GM19397 (cell line): ENCODE measurements at regions not wholly inside any gene's neighbourhood (a gene's known extent, or its start where the extent isn't known, plus 50 kb on each side); places are given as distances from the start of the nearest gene placed in this dataset.
A peak's percentile ranks its signal among the peaks of the same experiment; 100 is the strongest.

ENCODE experiments used
- ATAC-seq: cut with Tn5 transposase; IDR thresholded peaks from one replicate; pipeline ENCODE4 v1.9.1; 2021; ENCODE audit warnings: mild to moderate bottlenecking, moderate library complexity; ENCODE audit not compliant: unreplicated experiment

GRCh38 chr9:4435197-4435596 is 55.1 kb upstream of the SLC1A1 start:
- ATAC-seq, result no peak

- ATAC-seq, result no peak
These were observed 56.9 kb upstream of the SLC1A1 start for GRCh38 chr9:4433379-4433778.

GRCh38 chr9:4430432-4431261 is 59.6 kb upstream of the SLC1A1 start:
- ATAC-seq, result no peak

DNA sequence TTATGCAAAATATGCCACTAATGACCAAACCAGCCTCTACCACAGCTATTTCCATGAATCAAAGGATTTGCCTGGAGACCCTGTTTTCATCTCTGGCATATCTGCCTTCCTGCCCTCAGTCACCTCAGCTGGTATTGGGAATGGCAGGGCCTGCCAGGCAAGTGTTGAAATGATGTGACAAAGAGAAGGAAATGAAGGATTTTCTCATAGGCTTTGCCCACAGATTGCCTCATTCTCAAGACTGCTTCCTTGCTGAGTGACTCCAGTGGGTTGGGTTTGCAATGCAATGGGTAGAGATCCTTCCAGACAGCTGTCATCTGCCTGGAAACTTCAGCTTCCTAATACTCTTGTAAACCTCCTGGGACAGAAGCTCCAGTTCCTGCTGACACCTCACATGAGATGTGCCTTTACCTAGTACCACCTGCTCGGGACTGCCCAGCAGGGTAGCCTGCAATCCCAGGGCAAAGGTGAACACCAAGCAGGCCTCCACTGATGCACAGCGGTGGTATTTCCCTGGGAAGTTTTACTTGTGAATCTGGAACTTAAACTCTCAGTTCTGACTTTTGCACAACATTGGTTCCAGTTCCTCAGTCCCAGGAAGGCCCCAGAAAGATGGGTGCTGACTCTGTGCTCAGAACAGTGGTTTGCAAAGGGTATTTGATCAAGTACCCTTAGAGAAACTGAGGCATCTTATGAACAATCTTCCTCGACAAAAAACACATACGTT is 64.8 kb upstream of the SLC1A1 start:
- ATAC-seq, result no peak

- ATAC-seq, result no peak
These were observed 65.4 kb upstream of the SLC1A1 start for GRCh38 chr9:4424891-4425290.

- no peak for ATAC-seq
These were observed 66.2 kb upstream of the SLC1A1 start for GRCh38 chr9:4424038-4424437.

DNA sequence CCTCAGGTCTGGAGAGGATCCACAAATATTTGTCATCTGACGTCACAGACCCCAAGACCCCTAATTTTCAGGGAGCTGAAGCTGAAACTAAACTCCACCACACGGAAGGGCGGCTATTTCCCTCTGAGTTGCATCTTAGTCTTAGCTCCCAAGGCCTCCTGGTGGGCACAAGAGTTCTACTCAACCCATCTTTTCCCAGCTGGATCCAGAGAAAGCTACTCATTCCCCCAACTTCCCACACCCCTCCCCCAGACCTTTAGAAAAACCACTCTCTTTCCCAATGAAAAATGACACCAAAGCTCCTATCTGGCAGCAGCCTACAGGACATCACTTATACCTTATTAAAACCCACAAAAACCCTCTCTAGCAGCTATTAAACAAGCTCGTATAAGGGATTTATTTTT is 67.1 kb upstream of the SLC1A1 start:
- no peak for ATAC-seq

DNA sequence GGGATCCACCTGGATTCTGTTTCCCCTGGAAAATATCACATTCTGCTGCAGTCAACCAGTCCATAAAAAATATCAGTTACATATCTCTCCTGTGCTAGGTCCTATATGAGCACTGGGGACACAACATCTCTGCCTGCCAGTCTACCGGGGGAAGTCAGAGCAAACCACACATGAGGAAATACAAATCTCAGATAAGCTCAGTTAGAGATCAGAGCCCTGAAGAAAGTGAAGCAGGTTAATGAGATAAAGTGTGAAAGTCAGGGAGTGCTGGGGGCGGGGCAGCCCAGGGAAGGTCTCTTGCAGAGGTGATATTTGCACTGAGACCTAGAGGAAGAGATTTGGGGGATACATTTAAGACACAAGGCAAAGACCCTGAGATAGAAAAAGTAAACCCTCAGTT is 67.8 kb upstream of the SLC1A1 start:
- ATAC-seq, result peak; percentile 59

DNA sequence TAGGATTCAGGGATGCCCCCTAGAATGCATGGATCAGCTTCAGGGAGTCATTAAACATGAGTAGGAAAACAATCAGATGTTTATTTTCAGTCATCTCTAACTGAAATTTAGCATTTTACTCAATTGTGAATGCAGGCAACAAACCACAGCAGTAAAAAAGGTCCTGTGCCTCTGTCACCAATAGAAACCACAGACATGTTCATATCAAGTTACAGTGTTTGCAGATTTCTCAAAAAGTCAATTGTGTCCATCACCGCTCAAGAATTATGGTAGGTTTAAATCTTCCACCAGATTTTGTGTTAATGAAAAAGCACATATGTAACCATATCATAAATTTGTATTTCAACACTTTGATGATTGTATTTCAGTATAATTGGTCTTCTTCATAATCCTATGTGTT is 68.4 kb upstream of the SLC1A1 start:
- no peak for ATAC-seq

DNA sequence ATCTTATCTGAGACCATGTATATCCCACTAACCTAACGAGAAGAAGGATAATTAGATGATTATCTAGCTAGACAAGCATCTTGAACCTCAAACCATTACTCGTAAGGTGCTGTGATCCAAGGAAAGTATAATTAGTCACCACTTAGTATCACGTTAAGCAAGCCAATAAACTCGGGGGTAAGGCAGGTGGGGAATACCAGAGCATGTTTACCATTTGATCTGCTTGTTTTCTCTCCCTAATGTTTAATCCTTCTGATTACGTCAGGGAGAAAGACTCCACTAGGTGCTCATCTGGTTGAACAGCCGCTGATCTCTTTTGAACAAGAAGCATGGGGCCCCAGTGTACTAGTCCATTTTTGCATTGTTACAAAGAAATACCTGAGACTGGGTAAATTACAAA is 69.9 kb upstream of the SLC1A1 start:
- no peak for ATAC-seq

- ATAC-seq, result no peak
These were observed 72.5 kb upstream of the SLC1A1 start for GRCh38 chr9:4417578-4418325.

DNA sequence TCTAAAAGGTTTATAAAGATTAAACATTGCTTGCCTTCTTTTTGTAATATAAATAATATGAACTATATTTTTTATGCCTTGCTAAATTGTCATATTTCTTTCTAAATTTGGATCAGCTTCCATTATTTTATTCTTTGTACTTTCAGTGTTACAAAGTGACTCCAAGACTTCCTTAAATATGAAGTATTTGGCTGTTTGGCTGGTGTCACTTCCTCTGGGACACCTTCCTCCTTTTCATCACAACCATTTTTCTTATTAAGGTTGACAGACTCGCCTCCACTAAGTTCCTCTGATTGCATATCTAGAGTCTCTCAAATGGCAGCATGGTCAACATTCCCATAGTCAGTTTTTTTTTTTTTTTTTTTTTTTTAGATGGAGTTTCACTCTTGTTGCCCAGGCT is 73.8 kb upstream of the SLC1A1 start:
- no peak for ATAC-seq

DNA sequence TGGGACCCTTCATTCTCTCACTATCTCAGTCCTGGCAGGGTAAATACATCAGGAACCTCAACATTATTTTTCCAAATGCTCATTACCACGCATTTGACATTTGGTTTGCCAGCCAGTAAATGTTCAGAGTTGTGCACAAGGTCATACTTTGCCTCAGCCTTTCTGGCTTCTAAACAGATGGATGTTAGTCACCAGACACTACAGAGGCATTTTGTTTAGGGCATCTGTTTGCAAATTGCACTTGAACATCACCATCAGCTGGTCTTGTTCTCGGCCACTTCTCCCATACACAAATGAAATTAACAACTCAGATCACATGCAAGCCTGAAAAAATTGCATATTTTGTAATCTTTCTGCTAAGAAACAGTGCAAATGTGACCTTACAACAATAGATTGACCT is 75.0 kb upstream of the SLC1A1 start:
- no peak for ATAC-seq

DNA sequence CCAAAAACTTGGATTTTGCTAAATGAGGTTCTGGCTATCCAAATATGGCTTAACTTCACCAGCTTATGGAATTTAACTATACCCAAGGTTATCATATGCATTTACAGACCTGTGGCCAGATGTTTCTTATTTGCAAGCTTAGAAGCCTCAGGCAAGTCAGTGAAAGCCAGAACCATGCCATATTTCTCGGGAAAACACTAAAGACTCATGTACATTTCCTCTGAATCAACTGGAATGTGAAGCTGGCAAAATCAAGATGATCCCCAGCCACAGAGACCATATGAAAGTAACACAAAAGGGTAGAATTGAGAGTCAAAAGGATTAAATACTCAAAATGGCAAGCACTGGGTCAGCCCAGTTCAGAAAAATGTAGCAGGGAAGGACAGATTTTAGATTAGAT is 76.4 kb upstream of the SLC1A1 start:
- no peak for ATAC-seq

GRCh38 chr9:4404156-4404555 is 86.1 kb upstream of the SLC1A1 start:
- ATAC-seq, result no peak

DNA sequence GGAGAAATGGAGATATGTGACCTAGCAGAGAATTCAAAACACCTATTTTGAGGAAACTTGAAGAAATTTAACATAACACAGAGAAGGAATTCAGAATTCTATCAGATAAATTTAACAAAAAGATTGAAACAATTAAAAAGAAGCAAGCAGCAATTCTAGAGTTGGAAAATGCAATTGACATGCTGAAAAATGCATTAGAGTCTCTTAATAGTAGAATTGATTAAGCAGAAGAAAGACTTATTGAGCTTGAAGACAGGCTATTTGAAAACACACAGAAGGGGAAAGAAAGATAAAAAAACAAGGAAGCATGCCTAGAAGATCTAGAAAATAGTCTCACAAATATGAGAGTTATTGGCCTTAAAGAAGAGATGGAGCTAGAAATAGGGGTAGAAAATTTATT is 87.8 kb upstream of the SLC1A1 start:
- ATAC-seq, result no peak

- no peak for ATAC-seq
These were observed 89.5 kb upstream of the SLC1A1 start for GRCh38 chr9:4400731-4401130.

GRCh38 chr9:4397917-4398316 is 92.4 kb upstream of the SLC1A1 start:
- no peak for ATAC-seq

- ATAC-seq, result no peak
These were observed 94.1 kb upstream of the GLIS3 start for GRCh38 chr9:4393806-4394523.

DNA sequence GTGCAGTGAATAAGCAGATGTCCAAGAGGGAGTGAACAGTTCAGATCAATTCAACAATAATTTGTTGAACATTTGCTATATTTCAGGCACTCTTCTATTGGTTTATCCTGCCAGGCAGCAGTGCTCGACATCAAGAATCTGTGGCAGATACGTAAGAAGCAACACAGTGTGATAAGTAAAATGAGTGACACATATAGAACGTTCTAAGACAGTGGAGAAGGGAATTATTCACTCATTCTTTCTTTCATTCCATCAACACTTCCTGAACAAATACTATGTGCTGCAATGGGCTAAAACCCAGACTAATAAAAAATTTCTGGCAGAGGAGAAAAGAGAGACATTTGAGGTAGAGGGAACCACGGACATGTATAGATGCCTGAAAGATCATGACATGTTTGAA is 89.9 kb upstream of the GLIS3 start:
- no peak for ATAC-seq

GRCh38 chr9:4389003-4389402 is 89.1 kb upstream of the GLIS3 start:
- no peak for ATAC-seq
